ENCODE measurements at regions not wholly inside any gene's neighbourhood (a gene's known extent, or its start where the extent isn't known, plus 50 kb on each side); places are given as distances from the start of the nearest gene placed in this dataset.

DNA sequence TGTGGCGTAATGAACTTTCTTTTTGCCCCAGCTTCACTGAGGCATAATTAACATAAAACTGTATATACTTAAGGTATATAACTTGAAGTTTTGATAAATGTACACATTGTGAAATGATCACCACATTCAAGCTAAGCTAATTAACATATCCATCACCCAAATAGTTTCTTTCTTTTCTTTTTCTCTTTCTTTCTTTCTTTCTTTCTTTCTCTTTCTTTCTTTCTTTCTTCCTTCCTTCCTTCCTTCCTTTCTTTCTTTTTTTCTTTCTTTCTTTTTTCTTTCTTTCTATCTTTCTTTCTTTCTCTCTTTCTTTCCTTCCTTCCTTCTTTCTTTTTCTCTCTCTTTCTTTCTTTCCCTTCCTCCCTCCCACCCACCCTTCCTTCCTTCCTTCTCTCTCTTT, 62.5 kb downstream of the XCL1 start:
- H3K27me3 Mint-ChIP-seq (ENCODE audit: low read depth), result no peaks in the 10 kb centered on the region
- no peak for DNase-seq (ENCODE audit: low spot score)
- peaks cover 59% of the 10 kb centered on the region for H3K4me1 Mint-ChIP-seq (ENCODE audit: low read depth)
- H3K9me3 Mint-ChIP-seq (ENCODE audit: low read depth), result peaks cover 15% of the 10 kb centered on the region
- no peak overlapping the region for H3K4me3 Mint-ChIP-seq (ENCODE audit: unreplicated experiment)
- no peaks in the 10 kb centered on the region for H3K36me3 Mint-ChIP-seq (ENCODE audit: low read depth)
- TF ChIP-seq, protein P1, sequence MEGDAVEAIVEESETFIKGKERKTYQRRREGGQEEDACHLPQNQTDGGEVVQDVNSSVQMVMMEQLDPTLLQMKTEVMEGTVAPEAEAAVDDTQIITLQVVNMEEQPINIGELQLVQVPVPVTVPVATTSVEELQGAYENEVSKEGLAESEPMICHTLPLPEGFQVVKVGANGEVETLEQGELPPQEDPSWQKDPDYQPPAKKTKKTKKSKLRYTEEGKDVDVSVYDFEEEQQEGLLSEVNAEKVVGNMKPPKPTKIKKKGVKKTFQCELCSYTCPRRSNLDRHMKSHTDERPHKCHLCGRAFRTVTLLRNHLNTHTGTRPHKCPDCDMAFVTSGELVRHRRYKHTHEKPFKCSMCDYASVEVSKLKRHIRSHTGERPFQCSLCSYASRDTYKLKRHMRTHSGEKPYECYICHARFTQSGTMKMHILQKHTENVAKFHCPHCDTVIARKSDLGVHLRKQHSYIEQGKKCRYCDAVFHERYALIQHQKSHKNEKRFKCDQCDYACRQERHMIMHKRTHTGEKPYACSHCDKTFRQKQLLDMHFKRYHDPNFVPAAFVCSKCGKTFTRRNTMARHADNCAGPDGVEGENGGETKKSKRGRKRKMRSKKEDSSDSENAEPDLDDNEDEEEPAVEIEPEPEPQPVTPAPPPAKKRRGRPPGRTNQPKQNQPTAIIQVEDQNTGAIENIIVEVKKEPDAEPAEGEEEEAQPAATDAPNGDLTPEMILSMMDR (IDR thresholded peaks at IDR 0.05), result no peak
- H3K27ac Mint-ChIP-seq (ENCODE audit: unreplicated experiment), result no peak overlapping the region

DNA sequence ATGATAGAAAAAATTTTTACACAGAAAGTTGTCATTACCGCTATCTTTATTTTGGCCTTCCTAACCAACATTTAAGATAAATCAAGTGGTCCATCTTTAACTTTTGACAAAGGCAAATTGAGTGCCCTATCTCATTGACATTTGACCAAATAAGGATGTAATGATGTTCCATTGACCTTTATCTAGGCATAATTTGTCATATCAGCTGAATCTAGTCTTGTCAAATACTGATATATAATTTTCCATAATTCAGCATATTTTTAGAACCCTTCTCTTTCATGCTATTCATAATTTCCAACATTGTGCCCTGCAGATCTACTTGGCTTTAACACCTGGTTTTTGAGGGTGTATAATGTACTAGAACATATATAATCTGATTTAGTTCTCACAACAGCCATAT, 63.8 kb downstream of the XCL1 start:
- Mint-ChIP-seq H3K9me3 (ENCODE audit: low read depth) (peaks cover 15% of the 10 kb centered on the region), H3K27ac (ENCODE audit: unreplicated experiment) (no peak overlapping the region), H3K4me1 (ENCODE audit: low read depth) (peaks cover 56% of the 10 kb centered on the region), H3K4me3 (ENCODE audit: unreplicated experiment) (no peak overlapping the region), H3K36me3 (ENCODE audit: low read depth) (no peaks in the 10 kb centered on the region), H3K27me3 (ENCODE audit: low read depth) (no peaks in the 10 kb centered on the region)
- DNase-seq (ENCODE audit: low spot score), result no peak
- TF ChIP-seq, protein P1 (IDR thresholded peaks at IDR 0.05), result no peak

DNA sequence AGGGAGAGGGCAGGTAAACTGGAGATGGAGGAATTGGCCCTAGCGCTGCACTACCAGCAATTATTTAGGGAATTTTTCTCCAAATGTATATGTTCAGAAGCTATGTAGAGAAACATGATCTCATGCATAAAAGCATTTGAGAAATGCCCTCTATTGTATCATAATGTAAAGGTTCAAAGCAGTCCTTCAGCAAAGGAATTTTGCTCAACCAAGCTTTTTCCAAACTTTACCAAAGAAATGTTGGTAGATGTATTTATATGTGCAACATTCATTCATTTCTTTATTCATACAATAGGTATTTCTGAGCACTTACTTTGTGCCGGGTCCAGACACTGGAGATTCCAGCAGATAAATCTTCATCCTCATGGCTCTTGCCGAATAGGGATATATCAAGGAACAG, 64.4 kb downstream of the XCL1 start:
- TF ChIP-seq, protein P1 (IDR thresholded peaks at IDR 0.05), result no peak
- Mint-ChIP-seq H3K36me3 (ENCODE audit: low read depth) (no peaks in the 10 kb centered on the region), H3K27me3 (ENCODE audit: low read depth) (no peaks in the 10 kb centered on the region), H3K9me3 (ENCODE audit: low read depth) (peaks cover 15% of the 10 kb centered on the region), H3K4me3 (ENCODE audit: unreplicated experiment) (no peak overlapping the region), H3K4me1 (ENCODE audit: low read depth) (peaks cover 50% of the 10 kb centered on the region), H3K27ac (ENCODE audit: unreplicated experiment) (no peak overlapping the region)
- no peak for DNase-seq (ENCODE audit: low spot score)

DNA sequence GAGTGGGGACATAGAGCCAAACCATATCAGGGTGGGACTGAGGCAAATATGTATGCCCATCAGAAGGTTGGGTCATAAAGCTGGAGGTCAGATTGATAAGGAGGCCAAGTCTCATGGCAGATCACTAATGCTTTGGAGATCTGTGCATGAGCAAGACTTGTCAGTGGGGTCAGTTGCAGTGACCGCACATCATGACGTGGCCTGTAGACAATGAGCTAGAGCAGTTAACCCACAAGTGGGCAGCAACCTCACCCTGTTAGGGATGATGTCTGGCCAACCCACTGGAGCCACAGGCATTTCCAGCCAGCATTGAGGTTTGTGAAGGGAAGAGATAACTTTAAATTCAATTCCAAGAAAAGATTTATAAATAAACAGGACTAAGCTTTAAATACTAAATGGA, 66.7 kb downstream of the XCL1 start:
- Mint-ChIP-seq H3K27me3 (ENCODE audit: low read depth) (no peaks in the 10 kb centered on the region), H3K36me3 (ENCODE audit: low read depth) (no peaks in the 10 kb centered on the region), H3K4me3 (ENCODE audit: unreplicated experiment) (no peak overlapping the region), H3K9me3 (ENCODE audit: low read depth) (peaks cover 4% of the 10 kb centered on the region), H3K27ac (ENCODE audit: unreplicated experiment) (peak overlapping the region; percentile 49), H3K4me1 (ENCODE audit: low read depth) (peaks cover 27% of the 10 kb centered on the region)
- TF ChIP-seq, protein P1 (IDR thresholded peaks at IDR 0.05), result no peak
- no peak for DNase-seq (ENCODE audit: low spot score)

All from chondrocyte (in vitro differentiated cells).